Hepatocyte (in vitro differentiated cells): ENCODE measurements at regions not wholly inside any gene's neighbourhood (a gene's known extent, or its start where the extent isn't known, plus 50 kb on each side); places are given as distances from the start of the nearest gene placed in this dataset.

Experiments used
- DNase-seq: peaks from one replicate; pipeline ENCODE4 v3.0.0-alpha.2; 2016; ENCODE audit warnings: low spot score
- H2AFZ ChIP-seq: fragments of 200-600 bp; sonication (generic); 2 replicates; pipeline ENCODE4 v1.6.0; 2016; ENCODE audit warnings: antibody characterized with exemption, mild to moderate bottlenecking
- H3K27ac ChIP-seq: fragments of 200-600 bp; sonication (generic); 2 replicates; pipeline ENCODE4 v1.5.1; 2016; ENCODE audit warnings: mild to moderate bottlenecking
- H3K27me3 ChIP-seq: fragments of 200-600 bp; sonication (generic); 2 replicates; pipeline ENCODE4 v1.6.1; 2016
- H3K36me3 ChIP-seq: fragments of 200-600 bp; sonication (generic); replicated peaks from 2 replicates; pipeline ENCODE4 v1.5.1; 2016; ENCODE audit warnings: low read depth; ENCODE audit not compliant: insufficient read depth
- H3K4me1 ChIP-seq: fragments of 200-600 bp; sonication (generic); 2 replicates; pipeline ENCODE4 v1.5.1; 2016; ENCODE audit warnings: mild to moderate bottlenecking, moderate library complexity; ENCODE audit not compliant: insufficient read depth
- H3K4me2 ChIP-seq: fragments of 200-600 bp; sonication (generic); 2 replicates; pipeline ENCODE4 v1.6.0; 2016
- H3K4me3 ChIP-seq: fragments of 200-600 bp; sonication (generic); 2 replicates; pipeline ENCODE4 v1.5.1; 2016; ENCODE audit warnings: mild to moderate bottlenecking
- H3K79me2 ChIP-seq: fragments of 200-600 bp; sonication (generic); 2 replicates; pipeline ENCODE4 v1.6.0; 2017; ENCODE audit warnings: mild to moderate bottlenecking
- H3K9me2 ChIP-seq: fragments of 200-600 bp; sonication (generic); replicated peaks from 2 replicates; pipeline ENCODE4 v1.6.0; 2017; ENCODE audit warnings: mild to moderate bottlenecking; ENCODE audit not compliant: insufficient read depth
- H3K9me3 ChIP-seq: fragments of 200-600 bp; sonication (generic); 2 replicates; pipeline ENCODE4 v1.5.1; 2016; ENCODE audit warnings: low read depth, mild to moderate bottlenecking
- H4K20me1 ChIP-seq: fragments of 200-600 bp; sonication (generic); 2 replicates; pipeline ENCODE4 v1.6.0; 2016; ENCODE audit warnings: mild to moderate bottlenecking; ENCODE audit not compliant: insufficient read depth, poor library complexity, severe bottlenecking
- EZH2 ChIP-seq: fragments of 200-600 bp; sonication (generic); IDR thresholded peaks from 2 replicates; pipeline ENCODE4 v1.6.1; 2016; ENCODE audit warnings: antibody characterized with exemption, mild to moderate bottlenecking, borderline replicate concordance
- EZH2phosphoT487 ChIP-seq: fragments of 200-600 bp; sonication (generic); IDR thresholded peaks from one replicate; pipeline ENCODE4 v1.6.1; 2018; ENCODE audit warnings: antibody characterized with exemption, mild to moderate bottlenecking, low read depth, moderate library complexity; ENCODE audit not compliant: unreplicated experiment, severe bottlenecking
- WGBS: methylation state at CpG from one replicate; pipeline ENCODE4 v1.1.6; 2016; ENCODE audit warnings: low lambda C conversion rate; ENCODE audit errors: missing lambda C conversion rate; 5-methylcytosine and 5-hydroxymethylcytosine counted together
- TF ChIP-seq, protein P1 (sequence below): fragments of 200-600 bp; sonication (generic); IDR thresholded peaks from 2 replicates; pipeline ENCODE4 v1.5.1; 2016; ENCODE audit warnings: antibody characterized with exemption, mild to moderate bottlenecking; ENCODE audit not compliant: poor library complexity

DNA sequence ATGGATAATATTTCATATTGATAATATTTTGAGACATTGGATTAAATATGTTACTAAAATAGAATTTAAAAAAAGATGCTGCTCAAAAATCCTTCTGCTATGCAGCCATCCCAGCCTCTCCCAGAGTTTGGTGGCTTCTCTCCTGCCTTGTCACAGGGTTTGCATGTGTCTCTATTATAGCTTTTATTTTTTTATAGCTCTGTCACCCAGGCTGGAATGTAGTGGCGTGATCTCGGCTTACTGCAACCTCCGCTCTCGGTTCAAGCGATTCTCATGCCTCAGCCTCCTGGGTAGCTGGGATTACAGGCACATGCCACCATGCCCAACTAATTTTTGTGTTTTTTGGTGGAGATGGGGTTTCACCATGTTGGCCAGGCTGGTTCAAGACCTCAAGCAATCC, 50.7 kb upstream of the ID3 start:
- no peak for DNase-seq
- H3K9me2 ChIP-seq, result no peaks in the 10 kb centered on the region
- no peak overlapping the region for H3K4me3 ChIP-seq
- no peak overlapping the region for H3K4me2 ChIP-seq
- H3K36me3 ChIP-seq, result no peaks in the 10 kb centered on the region
- H4K20me1 ChIP-seq, result no peaks in the 10 kb centered on the region
- WGBS, result 82% methylated on average over 5 of the region's 5 CpGs
- H3K4me1 ChIP-seq, result no peaks in the 10 kb centered on the region
- H3K9me3 ChIP-seq, result no peaks in the 10 kb centered on the region
- H3K79me2 ChIP-seq, result no peaks in the 10 kb centered on the region
- no peaks in the 10 kb centered on the region for H3K27me3 ChIP-seq
- no peak overlapping the region for H2AFZ ChIP-seq
- TF ChIP-seq EZH2 (no peak), EZH2phosphoT487 (no peak)
- TF ChIP-seq, protein P1, sequence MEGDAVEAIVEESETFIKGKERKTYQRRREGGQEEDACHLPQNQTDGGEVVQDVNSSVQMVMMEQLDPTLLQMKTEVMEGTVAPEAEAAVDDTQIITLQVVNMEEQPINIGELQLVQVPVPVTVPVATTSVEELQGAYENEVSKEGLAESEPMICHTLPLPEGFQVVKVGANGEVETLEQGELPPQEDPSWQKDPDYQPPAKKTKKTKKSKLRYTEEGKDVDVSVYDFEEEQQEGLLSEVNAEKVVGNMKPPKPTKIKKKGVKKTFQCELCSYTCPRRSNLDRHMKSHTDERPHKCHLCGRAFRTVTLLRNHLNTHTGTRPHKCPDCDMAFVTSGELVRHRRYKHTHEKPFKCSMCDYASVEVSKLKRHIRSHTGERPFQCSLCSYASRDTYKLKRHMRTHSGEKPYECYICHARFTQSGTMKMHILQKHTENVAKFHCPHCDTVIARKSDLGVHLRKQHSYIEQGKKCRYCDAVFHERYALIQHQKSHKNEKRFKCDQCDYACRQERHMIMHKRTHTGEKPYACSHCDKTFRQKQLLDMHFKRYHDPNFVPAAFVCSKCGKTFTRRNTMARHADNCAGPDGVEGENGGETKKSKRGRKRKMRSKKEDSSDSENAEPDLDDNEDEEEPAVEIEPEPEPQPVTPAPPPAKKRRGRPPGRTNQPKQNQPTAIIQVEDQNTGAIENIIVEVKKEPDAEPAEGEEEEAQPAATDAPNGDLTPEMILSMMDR, result no peak
- H3K27ac ChIP-seq, result no peak overlapping the region
